ENCODE measurements at regions not wholly inside any gene's neighbourhood (a gene's known extent, or its start where the extent isn't known, plus 50 kb on each side); places are given as distances from the start of the nearest gene placed in this dataset.

- TF ChIP-seq CTCF (IDR thresholded peaks at IDR 0.05): no peak
- TF ChIP-seq EP300 (IDR thresholded peaks at IDR 0.05): no peak
- TF ChIP-seq POLR2A (IDR thresholded peaks at IDR 0.05): no peak
- intact Hi-C loops (cut with DNase I): no loop called here
- Histone ChIP-seq H3K4me3 (no peak overlapping the region), H3K4me1 (ENCODE audit: insufficient read depth) (no peaks in the 10 kb centered on the region), H3K9me3 (no peaks in the 10 kb centered on the region), H3K27ac (no peak overlapping the region), H3K36me3 (no peaks in the 10 kb centered on the region), H3K27me3 (no peaks in the 10 kb centered on the region)
- DNase-seq: no peak
- 49 to 62% (median 52%) methylated on average over 8 of the region's 8 CpGs for WGBS, 3 donors
Observed at GRCh38 chr17:69654981-69655855, 240.7 kb downstream of the MAP2K6 start.

- no peak for DNase-seq
- H3K27me3 ChIP-seq: no peaks in the 10 kb centered on the region
- TF ChIP-seq EP300 (IDR thresholded peaks at IDR 0.05) (no peak), CTCF (IDR thresholded peaks at IDR 0.05) (no peak), POLR2A (IDR thresholded peaks at IDR 0.05) (no peak)
- 83 to 87% (median 83%) methylated on average over 5 of the region's 5 CpGs for WGBS, 3 donors
- intact Hi-C loops (cut with DNase I): no loop called here
- H3K4me3 ChIP-seq: no peak overlapping the region
- no peaks in the 10 kb centered on the region for H3K4me1 ChIP-seq (ENCODE audit: insufficient read depth)
- H3K27ac ChIP-seq: no peak overlapping the region
- H3K36me3 ChIP-seq: no peaks in the 10 kb centered on the region
- H3K9me3 ChIP-seq: no peaks in the 10 kb centered on the region
Observed at GRCh38 chr17:69655902-69656301, 241.4 kb downstream of the MAP2K6 start.

- Histone ChIP-seq H3K4me3 (no peak overlapping the region), H3K9me3 (no peaks in the 10 kb centered on the region), H3K4me1 (ENCODE audit: insufficient read depth) (no peaks in the 10 kb centered on the region), H3K27ac (no peak overlapping the region), H3K36me3 (no peaks in the 10 kb centered on the region), H3K27me3 (no peaks in the 10 kb centered on the region)
- intact Hi-C loops (cut with DNase I): no loop called here
- 71 to 72% (median 71%) methylated on average over 8 of the region's 8 CpGs for WGBS, 3 donors
- DNase-seq: no peak
- TF ChIP-seq CTCF (IDR thresholded peaks at IDR 0.05) (no peak), POLR2A (IDR thresholded peaks at IDR 0.05) (no peak), EP300 (IDR thresholded peaks at IDR 0.05) (no peak)
Observed at GRCh38 chr17:69669441-69670178, 255.1 kb downstream of the MAP2K6 start.

- intact Hi-C loops (cut with DNase I): no loop called here
- WGBS, 3 donors: 39 to 52% (median 51%) methylated on average over 1 of the region's 1 CpG
- no peak overlapping the region for H3K27ac ChIP-seq
- H3K27me3 ChIP-seq: no peaks in the 10 kb centered on the region
- TF ChIP-seq EP300 (IDR thresholded peaks at IDR 0.05) (no peak), CTCF (IDR thresholded peaks at IDR 0.05) (no peak), POLR2A (IDR thresholded peaks at IDR 0.05) (no peak)
- no peaks in the 10 kb centered on the region for H3K4me1 ChIP-seq (ENCODE audit: insufficient read depth)
- no peak for DNase-seq
- H3K36me3 ChIP-seq: no peaks in the 10 kb centered on the region
- no peak overlapping the region for H3K4me3 ChIP-seq
- H3K9me3 ChIP-seq: no peaks in the 10 kb centered on the region
Observed at GRCh38 chr17:69672924-69673323, 258.4 kb downstream of the MAP2K6 start.

Measured in ovary (tissue), 7 donors.